GM19463 (cell line): ENCODE measurements at regions not wholly inside any gene's neighbourhood (a gene's known extent, or its start where the extent isn't known, plus 50 kb on each side); places are given as distances from the start of the nearest gene placed in this dataset.

Source experiments
- ATAC-seq: cut with Tn5 transposase; IDR thresholded peaks from one replicate; pipeline ENCODE4 v1.9.1; 2021; ENCODE audit warnings: mild to moderate bottlenecking, moderate library complexity; ENCODE audit not compliant: unreplicated experiment

- ATAC-seq, result no peak
Observed at GRCh38 chr7:156234192-156234591, 406.4 kb upstream of the RNF32 start.

- no peak for ATAC-seq
Observed at GRCh38 chr7:156232931-156233705, 407.5 kb upstream of the RNF32 start.

- no peak for ATAC-seq
Observed at GRCh38 chr7:156230576-156230975, 410.0 kb upstream of the RNF32 start.

GRCh38 chr7:156224833-156225225 lies 412.6 kb upstream of the SHH start:
- ATAC-seq, result no peak

- ATAC-seq, result no peak
Observed at GRCh38 chr7:156223935-156224832, 411.9 kb upstream of the SHH start.

GRCh38 chr7:156222611-156223010 lies 410.3 kb upstream of the SHH start:
- no peak for ATAC-seq

- ATAC-seq, result no peak
Observed at GRCh38 chr7:156222151-156222550, 409.9 kb upstream of the SHH start.

GRCh38 chr7:156220701-156221100 lies 408.4 kb upstream of the SHH start:
- no peak for ATAC-seq

- ATAC-seq, result no peak
Observed at GRCh38 chr7:156220078-156220605, 407.9 kb upstream of the SHH start.

GRCh38 chr7:156219307-156220077 lies 407.2 kb upstream of the SHH start:
- no peak for ATAC-seq

- ATAC-seq, result no peak
Observed at GRCh38 chr7:156218544-156219306, 406.5 kb upstream of the SHH start.

- no peak for ATAC-seq
Observed at GRCh38 chr7:156217803-156218202, 405.5 kb upstream of the SHH start.

GRCh38 chr7:156209087-156209486 lies 396.8 kb upstream of the SHH start:
- no peak for ATAC-seq

GRCh38 chr7:156207306-156207705 lies 395.0 kb upstream of the SHH start:
- ATAC-seq, result no peak

- no peak for ATAC-seq
Observed at GRCh38 chr7:156206174-156206573, 393.9 kb upstream of the SHH start.

GRCh38 chr7:156204820-156205219 lies 392.6 kb upstream of the SHH start:
- ATAC-seq, result no peak

- ATAC-seq, result no peak
Observed at GRCh38 chr7:156203923-156204322, 391.7 kb upstream of the SHH start.

- ATAC-seq, result no peak
Observed at GRCh38 chr7:156198277-156198676, 386.0 kb upstream of the SHH start.

- no peak for ATAC-seq
Observed at GRCh38 chr7:156196649-156197048, 384.4 kb upstream of the SHH start.

GRCh38 chr7:156195276-156195675 lies 383.0 kb upstream of the SHH start:
- no peak for ATAC-seq
